Testis (tissue), 2 donors: ENCODE measurements at regions not wholly inside any gene's neighbourhood (a gene's known extent, or its start where the extent isn't known, plus 50 kb on each side); places are given as distances from the start of the nearest gene placed in this dataset.

Source experiments
- CTCF ChIP-seq, 3 experiments: fragments of 450-650 bp in 2 of 3; fragments of 200-600 bp in 1 of 3; sonication (generic) in 1 of 3; IDR thresholded peaks; one replicate each; pipeline ENCODE4 v1.5.1; 2016 to 2019; ENCODE audit warnings: antibody characterized with exemption in 3 of 3, mild to moderate bottlenecking in 2 of 3, moderate library complexity in 1 of 3
- POLR2A ChIP-seq: fragments of 450-650 bp; IDR thresholded peaks from one replicate; pipeline ENCODE4 v1.6.1; 2017; ENCODE audit warnings: antibody characterized with exemption, mild to moderate bottlenecking, moderate library complexity

- no peak for TF ChIP-seq CTCF (IDR thresholded peaks at IDR 0.05)
- TF ChIP-seq POLR2A: no peak
Measured at GRCh38 chr3:165920984-165921383, 83.8 kb upstream of the BCHE start.
